Mesodermal cell (in vitro differentiated cells): ENCODE measurements at regions not wholly inside any gene's neighbourhood (a gene's known extent, or its start where the extent isn't known, plus 50 kb on each side); places are given as distances from the start of the nearest gene placed in this dataset.

Source experiments
- H3K27ac ChIP-seq: 2 replicates; pipeline ENCODE4 v1.7.0; 2013; ENCODE audit warnings: mild to moderate bottlenecking, low read depth, low read length, moderate library complexity; ENCODE audit not compliant: severe bottlenecking
- H3K36me3 ChIP-seq: 2 replicates; pipeline ENCODE4 v1.7.1; 2013; ENCODE audit warnings: mild to moderate bottlenecking, low read length, moderate library complexity; ENCODE audit not compliant: control insufficient read depth, insufficient read depth
- H3K4me1 ChIP-seq: one replicate; pipeline ENCODE4 v1.7.1; 2013; ENCODE audit warnings: mild to moderate bottlenecking, low read length; ENCODE audit not compliant: insufficient read depth, control insufficient read depth, poor library complexity, severe bottlenecking
- H3K4me3 ChIP-seq: 2 replicates; pipeline ENCODE4 v1.7.0; 2013; ENCODE audit warnings: low read length, control low read depth, mild to moderate bottlenecking; ENCODE audit not compliant: insufficient read depth, poor library complexity, severe bottlenecking; ENCODE audit errors: extremely low read depth
- H3K9me3 ChIP-seq: 2 replicates; pipeline ENCODE4 v1.7.1; 2013; ENCODE audit warnings: mild to moderate bottlenecking, low read length, moderate library complexity; ENCODE audit not compliant: control insufficient read depth
- WGBS, 2 experiments: methylation state at CpG; one replicate each; pipeline ENCODE4 v1.1.5; 2013; ENCODE audit warnings: missing lambda C conversion rate in 2 of 2; ENCODE audit not compliant: insufficient coverage in 2 of 2; 5-methylcytosine and 5-hydroxymethylcytosine counted together

- Histone ChIP-seq H3K4me3 (no peak overlapping the region), H3K36me3 (no peaks in the 10 kb centered on the region), H3K4me1 (peaks cover 3% of the 10 kb centered on the region), H3K27ac (no peak overlapping the region), H3K9me3 (no peaks in the 10 kb centered on the region)
- WGBS, 2 experiments = 100% methylated on average over 1 of the region's 2 CpGs; no CpG with 5 or more reads in 1 of the 2 experiments
Measured at GRCh38 chr12:93027041-93027440, 97.9 kb upstream of the EEA1 start.

- H3K27ac ChIP-seq = no peak overlapping the region
- no peaks in the 10 kb centered on the region for H3K9me3 ChIP-seq
- H3K4me1 ChIP-seq = no peaks in the 10 kb centered on the region
- no peaks in the 10 kb centered on the region for H3K36me3 ChIP-seq
- WGBS, 2 experiments = 88 to 89% methylated on average over 3 to 4 of the region's 4 CpGs
- H3K4me3 ChIP-seq = no peak overlapping the region
Measured at GRCh38 chr12:93029091-93029490, 100.0 kb upstream of the EEA1 start.

GRCh38 chr12:93031028-93031427 lies 101.9 kb upstream of the EEA1 start:
- no peaks in the 10 kb centered on the region for H3K4me1 ChIP-seq
- H3K27ac ChIP-seq = no peak overlapping the region
- no peaks in the 10 kb centered on the region for H3K36me3 ChIP-seq
- no peak overlapping the region for H3K4me3 ChIP-seq
- no CpG with 5 or more reads among the region's 2 CpGs for WGBS, 2 experiments
- H3K9me3 ChIP-seq = no peaks in the 10 kb centered on the region

GRCh38 chr12:93032758-93033157 lies 103.7 kb upstream of the EEA1 start:
- no peaks in the 10 kb centered on the region for H3K9me3 ChIP-seq
- no peak overlapping the region for H3K27ac ChIP-seq
- H3K4me3 ChIP-seq = no peak overlapping the region
- no peaks in the 10 kb centered on the region for H3K36me3 ChIP-seq
- H3K4me1 ChIP-seq = no peaks in the 10 kb centered on the region

GRCh38 chr12:93033948-93034347 lies 104.9 kb upstream of the EEA1 start:
- WGBS, 2 experiments = no CpG with 5 or more reads among the region's 1 CpG
- no peak overlapping the region for H3K27ac ChIP-seq
- H3K4me3 ChIP-seq = no peak overlapping the region
- H3K9me3 ChIP-seq = no peaks in the 10 kb centered on the region
- H3K36me3 ChIP-seq = no peaks in the 10 kb centered on the region
- no peaks in the 10 kb centered on the region for H3K4me1 ChIP-seq

- no peak overlapping the region for H3K27ac ChIP-seq
- no peak overlapping the region for H3K4me3 ChIP-seq
- 92% methylated on average over 2 of the region's 4 CpGs; no CpG with 5 or more reads in 1 of the 2 experiments for WGBS, 2 experiments
- H3K9me3 ChIP-seq = no peaks in the 10 kb centered on the region
- no peaks in the 10 kb centered on the region for H3K4me1 ChIP-seq
- no peaks in the 10 kb centered on the region for H3K36me3 ChIP-seq
Measured at GRCh38 chr12:93039062-93039461, 110.0 kb upstream of the EEA1 start.

- Histone ChIP-seq H3K36me3 (no peaks in the 10 kb centered on the region), H3K4me1 (no peaks in the 10 kb centered on the region), H3K4me3 (no peak overlapping the region), H3K9me3 (no peaks in the 10 kb centered on the region), H3K27ac (no peak overlapping the region)
- WGBS, 2 experiments = 91% methylated on average over 4 of the region's 4 CpGs; no CpG with 5 or more reads in 1 of the 2 experiments
Measured at GRCh38 chr12:93039930-93040329, 110.8 kb upstream of the EEA1 start.

- H3K36me3 ChIP-seq = no peaks in the 10 kb centered on the region
- no peaks in the 10 kb centered on the region for H3K9me3 ChIP-seq
- no CpG with 5 or more reads among the region's 3 CpGs for WGBS, 2 experiments
- H3K27ac ChIP-seq = no peak overlapping the region
- H3K4me3 ChIP-seq = no peak overlapping the region
- H3K4me1 ChIP-seq = no peaks in the 10 kb centered on the region
Measured at GRCh38 chr12:93040367-93040766, 111.3 kb upstream of the EEA1 start.

GRCh38 chr12:93041416-93041815 lies 112.3 kb upstream of the EEA1 start:
- no peak overlapping the region for H3K4me3 ChIP-seq
- H3K9me3 ChIP-seq = no peaks in the 10 kb centered on the region
- no peak overlapping the region for H3K27ac ChIP-seq
- no peaks in the 10 kb centered on the region for H3K4me1 ChIP-seq
- H3K36me3 ChIP-seq = no peaks in the 10 kb centered on the region

- Histone ChIP-seq H3K9me3 (no peaks in the 10 kb centered on the region), H3K27ac (no peak overlapping the region), H3K4me3 (no peak overlapping the region), H3K36me3 (no peaks in the 10 kb centered on the region), H3K4me1 (no peaks in the 10 kb centered on the region)
- WGBS, 2 experiments = 86 to 92% methylated on average over 2 of the region's 3 CpGs
Measured at GRCh38 chr12:93042283-93042682, 113.2 kb upstream of the EEA1 start.

GRCh38 chr12:93042684-93043083 lies 113.6 kb upstream of the EEA1 start:
- 93 to 96% methylated on average over 4 to 5 of the region's 6 CpGs for WGBS, 2 experiments
- Histone ChIP-seq H3K4me1 (no peaks in the 10 kb centered on the region), H3K36me3 (no peaks in the 10 kb centered on the region), H3K9me3 (no peaks in the 10 kb centered on the region), H3K27ac (no peak overlapping the region), H3K4me3 (no peak overlapping the region)
